ENCODE measurements at regions not wholly inside any gene's neighbourhood (a gene's known extent, or its start where the extent isn't known, plus 50 kb on each side); places are given as distances from the start of the nearest gene placed in this dataset.

DNA sequence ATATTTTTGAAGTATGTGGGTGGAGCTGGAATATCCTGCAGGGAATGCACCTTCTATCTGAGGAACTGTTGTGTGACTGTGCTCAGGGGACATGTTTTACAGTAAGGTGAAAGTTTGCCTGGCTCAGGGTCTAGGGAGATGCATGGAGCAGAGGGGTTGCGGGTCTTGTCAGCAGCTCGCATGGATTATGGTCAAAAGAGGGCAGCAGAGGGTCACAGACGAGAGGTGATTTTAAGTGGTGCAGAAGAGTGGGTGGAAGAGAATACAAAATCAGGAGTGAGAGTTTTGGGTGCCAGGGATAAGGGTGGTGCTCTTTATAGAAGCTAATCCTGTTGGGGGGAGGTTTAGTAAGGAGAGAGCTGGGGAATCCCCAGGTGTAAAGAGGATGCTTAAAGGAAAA lies 53.5 kb upstream of the GRIN3A start:
- Histone ChIP-seq H2BK120ac (replicated peaks; ENCODE audit: low read depth, low read length) (no peak overlapping the region), H3K4me1 (replicated peaks in 1 of 4; ENCODE audit: control insufficient read depth in 3 of 4, insufficient read depth in 4 of 4, low read length in 3 of 4) (no peaks in the 10 kb centered on the region), H4K91ac (replicated peaks; ENCODE audit: insufficient read length, low read length) (no peak overlapping the region), H2BK5ac (ENCODE audit: low read depth, low read length) (no peak overlapping the region), H2BK12ac (ENCODE audit: low read depth, low read length) (no peak overlapping the region), H3K79me1 (ENCODE audit: low read depth, low read length) (no peaks in the 10 kb centered on the region), H4K8ac (ENCODE audit: extremely low read depth, insufficient read depth, low read length) (no peak overlapping the region), H3K18ac (ENCODE audit: extremely low read depth, low read length) (no peak overlapping the region), H3K9ac (replicated peaks in 1 of 4; ENCODE audit: extremely low read depth in 1 of 4, low read depth in 3 of 4, low read length in 3 of 4) (no peak overlapping the region), H3K79me2 (ENCODE audit: control insufficient read depth in 1 of 2, insufficient read depth in 2 of 2, low read length in 2 of 2) (no peaks in the 10 kb centered on the region), H2BK20ac (ENCODE audit: low read length) (no peak overlapping the region), H3K56ac (replicated peaks; ENCODE audit: insufficient read length, low read depth, low read length) (no peak overlapping the region), H2BK15ac (ENCODE audit: low read length) (no peak overlapping the region), H3K4ac (replicated peaks; ENCODE audit: insufficient read length, low read depth, low read length) (no peak overlapping the region), H4K5ac (ENCODE audit: insufficient read length, low read depth, low read length) (no peak overlapping the region), H3K4me3 (ENCODE audit: extremely low read depth in 1 of 4, insufficient read depth in 2 of 4, low read depth in 3 of 4, low read length in 4 of 4) (no peak overlapping the region), H3K27ac (ENCODE audit: low read depth, low read length) (no peak overlapping the region), H2AK5ac (ENCODE audit: low read depth, low read length) (no peak overlapping the region), H3K36me3 (ENCODE audit: control insufficient read depth in 2 of 4, insufficient read depth in 4 of 4, low read length in 3 of 4) (no peaks in the 10 kb centered on the region), H3K9me3 (ENCODE audit: insufficient read depth in 2 of 2, low read depth in 1 of 2, low read length in 1 of 2) (no peaks in the 10 kb centered on the region), H3K23ac (ENCODE audit: insufficient read length) (no peak overlapping the region), H3K4me2 (ENCODE audit: insufficient read depth in 1 of 2, low read depth in 2 of 2, low read length in 2 of 2) (no peak overlapping the region), H3K23me2 (ENCODE audit: low read depth, low read length) (no peaks in the 10 kb centered on the region), H2AFZ (ENCODE audit: low read length) (no peak overlapping the region), H3K14ac (ENCODE audit: insufficient read length) (no peak overlapping the region), H4K20me1 (replicated peaks in 1 of 2; ENCODE audit: control insufficient read depth in 1 of 2, insufficient read depth in 2 of 2, low read length in 2 of 2) (no peaks in the 10 kb centered on the region), H3K27me3 (replicated peaks in 1 of 4; ENCODE audit: control insufficient read depth in 3 of 4, extremely low read depth in 1 of 4, insufficient read depth in 3 of 4, low read length in 3 of 4) (no peaks in the 10 kb centered on the region)
- peak; percentile 96 for FAIRE-seq
- WGBS, 2 experiments (ENCODE audit: extremely low coverage in 1 of 2, insufficient coverage in 1 of 2, insufficient read length in 1 of 2, insufficient replicate concordance in 2 of 2, low coverage in 1 of 2, low lambda C conversion rate in 2 of 2, missing lambda C conversion rate in 1 of 2): 18% methylated on average over 3 of the region's 3 CpGs; no CpG with 5 or more reads in 1 of the 2 experiments
- DNase-seq (ENCODE audit: low read depth in 1 of 2, low spot score in 2 of 2): peak; percentile 21 to 77
- ChIA-PET POLR2A (ENCODE audit: partially characterized antibody) (no interaction called here), CTCF (ENCODE audit: partially characterized antibody) (interaction anchor here (0.8 to 1.1 kb wide), 2 partner anchors 8 to 59 kb away, joined by 3 to 7 read pairs; no protein-coding TSS in a partner anchor)
- TF ChIP-seq RAD21 (IDR thresholded peaks at IDR 0.05 in 1 of 2, conservative IDR thresholded peaks at IDR 0.05 in 1 of 2; ENCODE audit: low read depth in 2 of 2, low read length in 2 of 2): peak; percentile 94
- no peak for TF ChIP-seq EZH2 (IDR thresholded peaks at IDR 0.05; ENCODE audit: low read depth, low read length, severe bottlenecking)
- no peak for TF ChIP-seq JUND (IDR thresholded peaks at IDR 0.05; ENCODE audit: low read length)
- TF ChIP-seq RFX5 (IDR thresholded peaks at IDR 0.05; ENCODE audit: borderline replicate concordance, low read depth, low read length): no peak
- TF ChIP-seq KDM4A (IDR thresholded peaks at IDR 0.05; ENCODE audit: low read depth, low read length, severe bottlenecking): no peak
- no peak for TF ChIP-seq PHF8 (conservative IDR thresholded peaks at IDR 0.05; ENCODE audit: low read depth, low read length)
- peak; percentile 30; the same call in 1 of the 2 replicates for TF ChIP-seq EGR1 (IDR thresholded peaks at IDR 0.05; ENCODE audit: borderline replicate concordance, low read depth, low read length)
- no peak for TF ChIP-seq RXRA (IDR thresholded peaks at IDR 0.05; ENCODE audit: insufficient read depth, low read depth, low read length)
- no peak for TF ChIP-seq FOSL1 (IDR thresholded peaks at IDR 0.05; ENCODE audit: insufficient read depth, low read depth, low read length)
- no peak for TF ChIP-seq CBX8 (IDR thresholded peaks at IDR 0.05; ENCODE audit: borderline replicate concordance, low read depth, low read length)
- no peak for TF ChIP-seq SRF (IDR thresholded peaks at IDR 0.05; ENCODE audit: low read depth, low read length)
- TF ChIP-seq, protein P1, sequence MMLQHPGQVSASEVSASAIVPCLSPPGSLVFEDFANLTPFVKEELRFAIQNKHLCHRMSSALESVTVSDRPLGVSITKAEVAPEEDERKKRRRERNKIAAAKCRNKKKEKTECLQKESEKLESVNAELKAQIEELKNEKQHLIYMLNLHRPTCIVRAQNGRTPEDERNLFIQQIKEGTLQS (IDR thresholded peaks at IDR 0.05; ENCODE audit: insufficient read depth, low read depth, low read length): no peak
- peak; percentile 37 for TF ChIP-seq NANOG (IDR thresholded peaks at IDR 0.05; ENCODE audit: insufficient read depth, low read depth, low read length, poor library complexity, severe bottlenecking)

Measured in H1 (cell line).